Adrenal gland (tissue), 5 donors: ENCODE measurements at regions not wholly inside any gene's neighbourhood (a gene's known extent, or its start where the extent isn't known, plus 50 kb on each side); places are given as distances from the start of the nearest gene placed in this dataset.

Experiments
- CTCF ChIP-seq, 6 experiments: fragments of 450-650 bp in 4 of 6; fragments of 200-600 bp in 2 of 6; sonication (generic) in 1 of 6; IDR thresholded peaks; 1 replicate in 5 of 6; 2 replicates in 1 of 6; pipeline versions ENCODE4 v1.5.1 to v1.8.0; 2016 to 2021; ENCODE audit warnings: antibody characterized with exemption in 6 of 6, mild to moderate bottlenecking in 2 of 6, moderate library complexity in 1 of 6
- POLR2A ChIP-seq, 2 donors: fragments of 450-650 bp; IDR thresholded peaks; one replicate each; pipeline ENCODE4 v1.6.1; 2017; ENCODE audit warnings: antibody characterized with exemption in 2 of 2, mild to moderate bottlenecking in 2 of 2, moderate library complexity in 1 of 2
- donor health status: DM: no; HTN: no; CAD: no.

DNA sequence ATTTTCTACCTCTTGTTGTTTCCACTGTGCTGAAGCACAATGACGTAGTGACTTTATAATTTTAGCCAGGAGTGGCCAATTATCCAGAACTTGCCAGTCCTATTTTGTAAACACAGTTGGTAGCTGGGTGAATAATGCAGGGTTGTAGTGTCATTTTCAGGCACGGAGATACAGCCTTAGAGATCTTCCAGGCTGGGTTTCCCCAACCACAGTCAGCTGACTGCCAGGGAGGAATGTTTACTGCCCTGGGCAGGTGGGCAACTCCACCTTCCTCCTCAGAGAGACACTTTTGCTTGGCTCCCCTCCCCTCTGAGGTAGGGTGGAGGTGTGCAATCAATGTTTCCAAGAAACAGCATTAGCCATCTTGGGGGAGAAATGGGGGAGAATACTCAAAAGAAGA is 228.1 kb upstream of the NR4A3 start:
- TF ChIP-seq CTCF (IDR thresholded peaks at IDR 0.05) = no peak
- TF ChIP-seq POLR2A (IDR thresholded peaks at IDR 0.05) = no peak
